Gastrocnemius medialis (tissue), 4 donors: ENCODE measurements at regions not wholly inside any gene's neighbourhood (a gene's known extent, or its start where the extent isn't known, plus 50 kb on each side); places are given as distances from the start of the nearest gene placed in this dataset.

Experiments
- CTCF ChIP-seq, 5 experiments: fragments of 450-650 bp in 3 of 5; fragments of 200-600 bp in 2 of 5; sonication (generic) in 2 of 5; IDR thresholded peaks in 4 of 5; conservative IDR thresholded peaks in 1 of 5; 1 replicate in 4 of 5; 2 replicates in 1 of 5; pipeline ENCODE4 v1.5.1; 2016 to 2019; ENCODE audit warnings: antibody characterized with exemption in 5 of 5, mild to moderate bottlenecking in 3 of 5, moderate library complexity in 3 of 5
- POLR2A ChIP-seq, 2 donors: fragments of 450-650 bp; IDR thresholded peaks; one replicate each; pipeline ENCODE4 v1.6.1; 2017; ENCODE audit warnings: antibody characterized with exemption in 2 of 2, mild to moderate bottlenecking in 2 of 2, moderate library complexity in 2 of 2

GRCh38 chr13:34637636-34638035, 304.4 kb upstream of the NBEA start:
- TF ChIP-seq CTCF (IDR thresholded peaks at IDR 0.05 in 4 of 5, conservative IDR thresholded peaks at IDR 0.05 in 1 of 5) (no peak), POLR2A (IDR thresholded peaks at IDR 0.05) (no peak)
